HG03135 (cell line): ENCODE measurements at regions not wholly inside any gene's neighbourhood (a gene's known extent, or its start where the extent isn't known, plus 50 kb on each side); places are given as distances from the start of the nearest gene placed in this dataset.
A peak's percentile ranks its signal among the peaks of the same experiment; 100 is the strongest.

Source experiments
- ATAC-seq: cut with Tn5 transposase; IDR thresholded peaks from one replicate; pipeline ENCODE4 v1.9.1; 2021; ENCODE audit warnings: mild to moderate bottlenecking, moderate library complexity; ENCODE audit not compliant: unreplicated experiment

GRCh38 chr5:121296356-121296755 is 555.3 kb upstream of the FTMT start:
- no peak for ATAC-seq

GRCh38 chr5:121299153-121299552 is 552.5 kb upstream of the FTMT start:
- ATAC-seq = no peak

GRCh38 chr5:121304838-121305237 is 546.8 kb upstream of the FTMT start:
- no peak for ATAC-seq

GRCh38 chr5:121313886-121314285 is 537.8 kb upstream of the FTMT start:
- ATAC-seq = no peak

GRCh38 chr5:121315786-121316185 is 535.9 kb upstream of the FTMT start:
- ATAC-seq = no peak

GRCh38 chr5:121319292-121319691 is 532.4 kb upstream of the FTMT start:
- ATAC-seq = no peak

- ATAC-seq = no peak
Observed at GRCh38 chr5:121325930-121326329, 525.8 kb upstream of the FTMT start.

- no peak for ATAC-seq
Observed at GRCh38 chr5:121350181-121350930, 501.3 kb upstream of the FTMT start.

- no peak for ATAC-seq
Observed at GRCh38 chr5:121366515-121366914, 485.2 kb upstream of the FTMT start.

- ATAC-seq = no peak
Observed at GRCh38 chr5:121373371-121373770, 478.3 kb upstream of the FTMT start.

GRCh38 chr5:121377461-121377860 is 474.2 kb upstream of the FTMT start:
- ATAC-seq = no peak

GRCh38 chr5:121378046-121378445 is 473.6 kb upstream of the FTMT start:
- ATAC-seq = no peak

- ATAC-seq = no peak
Observed at GRCh38 chr5:121378559-121379359, 472.9 kb upstream of the FTMT start.

GRCh38 chr5:121380066-121380465 is 471.6 kb upstream of the FTMT start:
- no peak for ATAC-seq

GRCh38 chr5:121384359-121384758 is 467.3 kb upstream of the FTMT start:
- no peak for ATAC-seq

- ATAC-seq = no peak
Observed at GRCh38 chr5:121386334-121386733, 465.3 kb upstream of the FTMT start.

- ATAC-seq = no peak
Observed at GRCh38 chr5:121396716-121397115, 455.0 kb upstream of the FTMT start.

- ATAC-seq = peak; percentile 78
Observed at GRCh38 chr5:121399879-121400278, 451.8 kb upstream of the FTMT start.

- ATAC-seq = no peak
Observed at GRCh38 chr5:121408778-121409177, 442.9 kb upstream of the FTMT start.

GRCh38 chr5:121415270-121415669 is 436.4 kb upstream of the FTMT start:
- ATAC-seq = no peak

GRCh38 chr5:121421646-121422045 is 430.0 kb upstream of the FTMT start:
- no peak for ATAC-seq

GRCh38 chr5:121424976-121425375 is 426.7 kb upstream of the FTMT start:
- no peak for ATAC-seq
